Gastroesophageal sphincter (tissue), 4 donors: ENCODE measurements at regions not wholly inside any gene's neighbourhood (a gene's known extent, or its start where the extent isn't known, plus 50 kb on each side); places are given as distances from the start of the nearest gene placed in this dataset.

Source experiments
- ATAC-seq: fragments of 150-250 bp; one replicate; pipeline ENCODE4 v1.9.1; 2016; ENCODE audit warnings: mild to moderate bottlenecking, moderate library complexity
- H3K27ac ChIP-seq, 4 donors: fragments of 200-600 bp; sonication (generic) in 3 of 4; 1 replicate in 3 of 4; 2 replicates in 1 of 4; pipeline ENCODE4 v1.5.1; 2016 to 2019
- H3K27me3 ChIP-seq: fragments of 200-600 bp; sonication (generic); one replicate; pipeline ENCODE4 v1.5.1; 2019
- H3K36me3 ChIP-seq, 2 donors: fragments of 200-600 bp; sonication (generic); one replicate each; pipeline ENCODE4 v1.5.1; 2019; ENCODE audit warnings: control low read depth in 1 of 2
- H3K4me1 ChIP-seq, 3 donors: fragments of 200-600 bp; sonication (generic); 1 replicate in 2 of 3; 2 replicates in 1 of 3; pipeline ENCODE4 v1.5.1; 2016 to 2019; ENCODE audit warnings: control low read depth in 2 of 3
- H3K4me3 ChIP-seq, 2 donors: fragments of 200-600 bp; sonication (generic); one replicate each; pipeline ENCODE4 v1.5.1; 2019; ENCODE audit warnings: mild to moderate bottlenecking in 1 of 2, moderate library complexity in 1 of 2
- H3K9me3 ChIP-seq, 3 donors: fragments of 200-600 bp; sonication (generic); one replicate each; pipeline ENCODE4 v1.5.1; 2017 to 2019; ENCODE audit warnings: control low read depth in 2 of 3
- EP300 ChIP-seq: sonication (generic); formaldehyde crosslinking; IDR thresholded peaks from one replicate; pipeline ENCODE4 v1.6.1; 2017; ENCODE audit warnings: antibody characterized with exemption, mild to moderate bottlenecking
- POLR2A ChIP-seq, 2 donors: fragments of 450-650 bp; IDR thresholded peaks; one replicate each; pipeline ENCODE4 v1.6.1; 2017; ENCODE audit warnings: antibody characterized with exemption in 2 of 2, mild to moderate bottlenecking in 2 of 2, moderate library complexity in 1 of 2
- POLR2AphosphoS5 ChIP-seq: sonication (generic); formaldehyde crosslinking; IDR thresholded peaks from one replicate; pipeline ENCODE4 v1.6.1; 2017; ENCODE audit warnings: antibody characterized with exemption
- WGBS, 2 donors: methylation state at CpG; one replicate each; pipeline ENCODE4 v1.1.5; 2018; ENCODE audit warnings: low coverage in 1 of 2; 5-methylcytosine and 5-hydroxymethylcytosine counted together
- TF ChIP-seq, protein P1 (sequence below), 4 experiments: fragments of 200-600 bp in 2 of 4; fragments of 450-650 bp in 2 of 4; sonication (generic) in 1 of 4; IDR thresholded peaks; one replicate each; pipeline ENCODE4 v1.5.1; 2017 to 2019; ENCODE audit warnings: antibody characterized with exemption in 4 of 4, mild to moderate bottlenecking in 2 of 4, moderate library complexity in 2 of 4

DNA sequence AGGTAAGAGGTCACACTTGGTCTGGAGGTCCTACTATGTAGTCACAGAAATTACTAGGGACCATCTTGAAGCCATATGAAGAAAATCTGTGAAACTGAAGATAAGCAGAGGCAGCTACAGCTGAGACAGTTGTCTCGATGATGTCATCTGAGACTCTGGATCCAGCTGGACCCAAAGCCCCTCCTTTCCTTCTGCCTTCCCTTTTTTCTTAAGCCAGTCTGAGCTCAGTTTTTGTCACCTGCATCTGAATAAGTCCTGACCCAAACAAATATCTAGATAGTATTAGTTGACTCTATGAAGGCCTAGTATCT lies 143.3 kb downstream of the ETS2 start:
- H3K36me3 ChIP-seq = no peaks in the 10 kb centered on the region
- H3K4me3 ChIP-seq = no peak overlapping the region
- WGBS, 2 donors = 86 to 89% methylated on average over 1 of the region's 1 CpG
- no peak overlapping the region for H3K27ac ChIP-seq
- no peak for ATAC-seq
- no peaks in the 10 kb centered on the region for H3K27me3 ChIP-seq
- H3K9me3 ChIP-seq = no peaks in the 10 kb centered on the region
- no peaks in the 10 kb centered on the region for H3K4me1 ChIP-seq
- TF ChIP-seq POLR2AphosphoS5 = no peak
- TF ChIP-seq EP300 = no peak
- no peak for TF ChIP-seq POLR2A (IDR thresholded peaks at IDR 0.05)
- TF ChIP-seq, protein P1, sequence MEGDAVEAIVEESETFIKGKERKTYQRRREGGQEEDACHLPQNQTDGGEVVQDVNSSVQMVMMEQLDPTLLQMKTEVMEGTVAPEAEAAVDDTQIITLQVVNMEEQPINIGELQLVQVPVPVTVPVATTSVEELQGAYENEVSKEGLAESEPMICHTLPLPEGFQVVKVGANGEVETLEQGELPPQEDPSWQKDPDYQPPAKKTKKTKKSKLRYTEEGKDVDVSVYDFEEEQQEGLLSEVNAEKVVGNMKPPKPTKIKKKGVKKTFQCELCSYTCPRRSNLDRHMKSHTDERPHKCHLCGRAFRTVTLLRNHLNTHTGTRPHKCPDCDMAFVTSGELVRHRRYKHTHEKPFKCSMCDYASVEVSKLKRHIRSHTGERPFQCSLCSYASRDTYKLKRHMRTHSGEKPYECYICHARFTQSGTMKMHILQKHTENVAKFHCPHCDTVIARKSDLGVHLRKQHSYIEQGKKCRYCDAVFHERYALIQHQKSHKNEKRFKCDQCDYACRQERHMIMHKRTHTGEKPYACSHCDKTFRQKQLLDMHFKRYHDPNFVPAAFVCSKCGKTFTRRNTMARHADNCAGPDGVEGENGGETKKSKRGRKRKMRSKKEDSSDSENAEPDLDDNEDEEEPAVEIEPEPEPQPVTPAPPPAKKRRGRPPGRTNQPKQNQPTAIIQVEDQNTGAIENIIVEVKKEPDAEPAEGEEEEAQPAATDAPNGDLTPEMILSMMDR (IDR thresholded peaks at IDR 0.05) = no peak

DNA sequence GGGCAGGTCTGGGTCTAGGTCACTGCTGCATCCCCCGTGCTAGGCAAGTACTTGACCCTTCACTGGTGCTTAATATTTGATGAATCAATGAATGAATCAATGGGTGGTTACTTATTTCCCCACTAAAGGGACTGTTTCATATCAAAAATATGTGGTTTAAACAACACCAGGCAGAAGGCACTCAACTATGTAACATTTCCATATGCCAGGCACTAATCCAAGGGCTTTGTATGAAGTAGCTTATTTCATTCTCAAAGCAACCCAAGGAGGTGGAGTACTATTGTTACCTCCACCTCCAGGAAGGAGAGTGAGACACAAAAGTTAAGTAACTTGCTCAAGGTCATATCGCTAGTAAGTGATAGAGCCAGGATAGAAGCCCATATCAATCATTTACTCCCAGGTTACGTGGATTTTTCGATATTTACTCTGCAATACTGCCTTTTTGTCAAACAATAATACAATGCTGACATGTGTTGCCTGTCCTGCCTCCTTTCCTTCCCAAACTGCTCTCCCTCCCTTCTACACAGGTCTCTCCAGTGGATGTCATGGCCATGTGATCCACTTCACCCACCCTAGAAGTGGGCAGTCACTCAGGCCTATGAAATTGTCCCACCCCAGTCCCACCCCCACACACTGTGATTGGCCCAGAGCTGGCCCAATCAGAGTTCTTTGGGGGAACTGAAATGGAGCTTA lies 142.8 kb downstream of the ETS2 start:
- Histone ChIP-seq H3K9me3 (no peaks in the 10 kb centered on the region), H3K27ac (no peak overlapping the region), H3K4me3 (no peak overlapping the region), H3K36me3 (no peaks in the 10 kb centered on the region), H3K4me1 (no peaks in the 10 kb centered on the region), H3K27me3 (no peaks in the 10 kb centered on the region)
- TF ChIP-seq POLR2A (IDR thresholded peaks at IDR 0.05) (no peak), POLR2AphosphoS5 (no peak), EP300 (no peak)
- TF ChIP-seq, protein P1 (IDR thresholded peaks at IDR 0.05) = no peak
- 81 to 84% methylated on average over 3 to 4 of the region's 4 CpGs for WGBS, 2 donors
- ATAC-seq = no peak

DNA sequence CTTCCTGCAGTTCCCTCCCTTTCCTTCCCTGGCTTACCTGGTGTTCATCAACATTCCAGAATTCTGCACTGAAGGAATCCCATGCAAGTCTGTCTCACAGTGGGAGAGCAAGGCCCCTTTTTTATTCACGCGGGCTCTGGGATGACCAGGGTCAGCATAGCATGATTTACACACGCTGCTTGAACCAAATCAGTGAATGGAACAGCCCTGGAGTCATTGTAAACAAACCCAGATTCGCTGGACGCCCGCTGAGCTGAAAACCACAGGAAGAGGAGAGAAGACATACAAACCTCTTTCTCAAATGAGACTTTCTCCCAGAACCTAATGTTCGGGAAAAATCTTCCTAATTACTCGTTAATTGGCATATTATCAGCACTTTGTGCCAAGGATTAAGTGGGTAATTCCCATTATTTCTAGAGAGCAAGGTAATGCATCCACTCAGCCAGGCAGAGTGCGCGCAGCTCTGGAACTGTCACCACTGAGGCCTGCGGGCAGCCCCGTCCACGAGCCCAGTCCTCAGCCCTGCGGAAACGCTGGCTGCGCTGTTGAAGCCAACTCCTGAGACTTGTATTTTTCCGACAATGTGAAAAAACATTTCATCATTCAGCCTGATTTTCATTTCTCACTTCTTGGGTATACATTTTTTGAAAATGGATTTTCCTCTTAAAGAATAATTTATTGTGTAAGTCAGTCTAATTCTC lies 140.0 kb downstream of the ETS2 start:
- TF ChIP-seq POLR2A (IDR thresholded peaks at IDR 0.05) = no peak
- TF ChIP-seq POLR2AphosphoS5 = no peak
- no peak for TF ChIP-seq EP300
- TF ChIP-seq, protein P1 (IDR thresholded peaks at IDR 0.05) = no peak
- H3K36me3 ChIP-seq = no peaks in the 10 kb centered on the region
- H3K9me3 ChIP-seq = no peaks in the 10 kb centered on the region
- H3K27me3 ChIP-seq = no peaks in the 10 kb centered on the region
- ATAC-seq = no peak
- no peak overlapping the region for H3K4me3 ChIP-seq
- 81 to 85% methylated on average over 14 to 17 of the region's 17 CpGs for WGBS, 2 donors
- no peak overlapping the region for H3K27ac ChIP-seq
- H3K4me1 ChIP-seq = no peaks in the 10 kb centered on the region

DNA sequence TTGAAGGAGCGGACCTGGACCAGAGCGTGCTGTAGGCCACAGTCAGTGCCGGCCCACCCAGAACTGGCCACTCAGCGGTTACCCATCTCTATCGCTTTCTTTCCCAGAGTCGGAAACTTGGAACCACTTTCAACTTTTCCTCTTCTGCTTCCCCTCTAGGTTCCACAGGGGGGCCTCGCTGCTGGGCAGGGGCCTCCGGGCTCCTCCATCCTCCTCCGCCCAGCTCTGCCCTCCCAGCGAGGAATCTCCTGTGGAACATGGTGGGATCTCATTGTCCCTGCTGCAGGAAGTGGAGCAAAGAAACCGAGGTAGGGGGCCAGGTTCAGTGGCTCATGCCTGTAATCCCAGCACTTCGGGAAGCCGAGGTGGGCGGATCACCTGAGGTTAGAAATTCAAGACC lies 139.2 kb downstream of the ETS2 start:
- TF ChIP-seq, protein P1 (IDR thresholded peaks at IDR 0.05) = no peak
- TF ChIP-seq POLR2A (IDR thresholded peaks at IDR 0.05) (no peak), EP300 (no peak), POLR2AphosphoS5 (no peak)
- Histone ChIP-seq H3K9me3 (no peaks in the 10 kb centered on the region), H3K4me3 (no peak overlapping the region), H3K27ac (no peak overlapping the region), H3K4me1 (no peaks in the 10 kb centered on the region), H3K36me3 (no peaks in the 10 kb centered on the region), H3K27me3 (no peaks in the 10 kb centered on the region)
- no peak for ATAC-seq
- WGBS, 2 donors = 93 to 100% methylated on average over 1 to 7 of the region's 14 CpGs

DNA sequence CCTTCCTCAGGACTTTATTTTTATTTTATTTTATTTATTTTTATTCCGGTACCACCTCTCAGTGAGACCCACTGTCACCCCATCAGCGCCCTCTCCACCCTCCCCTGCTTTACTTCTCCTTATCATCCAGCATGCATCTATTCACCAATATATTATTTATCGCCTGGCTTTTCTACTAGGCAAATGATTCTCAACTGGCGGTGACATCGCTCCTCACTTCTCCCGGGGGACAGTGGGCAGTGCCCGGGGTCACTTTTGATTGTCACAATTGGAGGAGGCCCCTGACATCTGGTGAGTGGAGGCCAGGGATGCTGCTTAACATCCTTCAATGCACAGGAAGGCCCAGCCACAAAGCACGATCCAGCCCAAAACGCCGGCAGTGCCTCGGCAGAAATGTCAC lies 138.7 kb downstream of the ETS2 start:
- 94 to 100% methylated on average over 1 to 3 of the region's 11 CpGs for WGBS, 2 donors
- ATAC-seq = no peak
- no peaks in the 10 kb centered on the region for H3K9me3 ChIP-seq

More for the DNA sequence above, 138.7 kb downstream of the ETS2 start:
- Histone ChIP-seq H3K4me1 (no peaks in the 10 kb centered on the region), H3K36me3 (no peaks in the 10 kb centered on the region), H3K27me3 (no peaks in the 10 kb centered on the region), H3K4me3 (no peak overlapping the region), H3K27ac (no peak overlapping the region)
- TF ChIP-seq POLR2A (IDR thresholded peaks at IDR 0.05) (no peak), POLR2AphosphoS5 (no peak), EP300 (no peak)
- TF ChIP-seq, protein P1 (IDR thresholded peaks at IDR 0.05) = no peak
